NCI-H345 treated with DMSO at 0.1 percent for 48 hours (cell line): ENCODE measurements at regions not wholly inside any gene's neighbourhood (a gene's known extent, or its start where the extent isn't known, plus 50 kb on each side); places are given as distances from the start of the nearest gene placed in this dataset.

Experiments used
- DNase-seq: peaks from one replicate; lab custom pipeline; 2025; ENCODE audit not compliant: unreplicated experiment; lab: John Stamatoyannopoulos, UW

DNA sequence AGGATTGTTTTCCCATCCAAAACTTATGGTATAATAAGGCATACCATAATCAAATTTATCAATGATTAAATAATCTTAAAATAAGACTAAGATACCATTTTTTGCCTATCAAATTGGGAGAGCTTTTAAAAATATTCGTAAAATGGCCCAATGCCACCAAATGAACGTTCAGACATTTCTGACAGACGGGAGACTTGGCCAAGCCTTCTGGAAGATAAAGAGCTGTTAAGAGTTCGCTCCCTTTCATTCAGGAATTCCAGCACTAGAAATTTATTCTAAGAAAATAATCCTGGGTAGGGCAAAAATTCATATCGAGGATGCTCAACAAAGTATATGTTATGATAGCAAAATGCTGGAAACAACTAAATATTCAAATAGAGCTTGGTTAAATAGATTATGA is 85.6 kb upstream of the NEO1 start:
- no peak for DNase-seq

DNA sequence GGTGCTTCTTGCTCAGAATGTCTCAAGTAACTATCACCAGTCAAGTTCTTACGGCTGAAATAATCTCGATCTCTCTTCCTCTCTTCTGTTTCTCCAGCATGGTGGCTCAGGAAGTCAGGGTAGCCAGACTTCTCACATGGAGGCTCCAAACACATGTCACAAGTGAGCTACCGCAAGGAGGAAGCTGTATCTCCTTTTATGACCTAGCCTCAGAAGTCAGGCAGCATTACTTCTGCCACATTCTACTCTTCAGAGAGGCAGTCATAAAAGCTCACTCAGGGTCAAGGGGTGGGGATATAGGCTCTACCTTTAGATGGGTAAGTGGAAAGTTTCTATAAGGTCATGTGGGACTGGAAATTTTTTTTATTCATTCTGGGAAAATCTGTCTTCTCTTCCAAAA is 86.6 kb upstream of the NEO1 start:
- no peak for DNase-seq

DNA sequence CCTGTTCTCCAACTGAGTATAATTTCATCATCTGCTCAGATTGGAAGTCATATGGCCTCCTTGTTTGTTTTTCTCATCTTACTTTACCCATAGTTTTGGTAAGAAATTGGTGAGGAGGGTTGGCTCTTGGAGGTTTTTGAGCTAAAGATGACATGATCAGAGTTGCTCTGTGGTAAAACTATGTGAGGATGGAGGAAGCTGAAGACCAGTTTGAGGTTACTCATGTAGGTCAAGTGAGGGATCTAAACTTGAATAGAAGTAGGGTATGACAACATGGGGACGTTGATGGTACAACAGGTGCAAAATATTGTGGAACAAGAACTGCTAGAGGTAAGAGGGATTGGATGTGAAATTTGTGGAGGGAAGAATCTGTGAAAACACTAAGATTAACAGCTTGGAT is 87.7 kb upstream of the NEO1 start:
- no peak for DNase-seq

DNA sequence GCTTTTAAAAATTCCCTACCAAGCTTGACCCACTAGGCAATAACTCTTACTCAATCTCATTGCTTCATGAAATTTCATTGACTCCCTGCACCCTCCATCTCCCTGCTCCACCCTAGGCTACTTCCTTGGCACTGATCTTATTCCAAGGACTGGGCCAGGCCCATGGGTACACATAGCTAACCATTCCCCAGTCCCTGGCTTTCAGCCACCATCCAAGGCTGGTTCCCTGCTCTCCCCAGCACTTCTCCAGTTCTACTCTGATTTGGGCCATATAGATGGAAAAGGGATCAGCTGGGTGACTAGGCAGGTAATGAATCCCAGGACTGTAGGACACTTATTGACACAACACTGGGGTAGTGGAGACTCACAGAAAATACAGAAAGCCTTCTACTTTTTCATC is 88.1 kb upstream of the NEO1 start:
- no peak for DNase-seq

DNA sequence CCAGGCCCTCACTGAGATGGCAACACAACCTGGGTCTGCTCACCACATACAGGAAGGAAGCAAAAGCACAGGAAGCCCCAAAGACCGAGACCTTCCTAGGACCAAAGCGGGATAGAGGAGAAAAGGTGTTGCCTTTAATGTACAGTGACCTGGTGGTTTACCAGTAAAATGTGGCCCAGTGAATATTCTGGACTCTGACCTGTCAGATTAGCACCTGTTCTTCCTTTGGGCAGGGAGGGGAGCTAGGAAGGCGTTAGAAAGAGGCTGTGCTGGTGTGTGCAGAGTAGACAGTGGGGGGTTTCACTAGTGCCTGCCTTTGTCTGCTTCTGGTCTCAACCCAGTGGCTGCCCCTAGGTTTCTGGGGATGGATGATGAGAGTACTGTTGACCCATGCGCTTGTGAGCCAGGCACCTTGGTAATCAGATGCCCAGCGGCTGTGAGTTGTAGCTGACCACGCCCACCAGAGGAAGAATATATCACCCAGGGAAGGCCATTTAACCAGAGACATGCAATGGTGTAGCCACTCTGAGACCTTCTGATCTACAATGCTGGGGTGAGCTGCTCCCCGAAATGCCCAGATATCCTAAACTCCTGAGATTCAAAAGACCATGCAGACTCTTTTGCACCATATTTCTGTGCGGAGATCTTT is 90.1 kb upstream of the NEO1 start:
- DNase-seq, result no peak

DNA sequence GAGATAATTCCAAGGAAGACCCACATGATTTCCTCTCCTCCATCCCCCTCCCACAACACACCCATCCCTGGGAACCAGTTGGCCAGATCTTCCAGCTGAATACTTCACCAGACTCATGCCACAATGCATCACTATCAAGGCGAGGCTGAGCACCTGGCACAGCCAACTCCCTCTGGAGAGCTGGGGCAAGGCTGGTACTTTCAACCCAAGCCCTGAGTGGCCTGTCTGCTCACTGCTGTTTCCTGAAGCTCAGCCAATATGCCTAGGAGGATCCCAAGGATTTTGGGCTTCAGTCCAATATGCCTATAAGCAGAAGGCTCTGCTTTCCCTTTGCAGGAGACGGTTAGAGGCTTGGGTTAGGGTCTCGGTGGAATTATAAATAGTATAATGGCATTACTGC is 90.9 kb upstream of the NEO1 start:
- DNase-seq, result no peak

DNA sequence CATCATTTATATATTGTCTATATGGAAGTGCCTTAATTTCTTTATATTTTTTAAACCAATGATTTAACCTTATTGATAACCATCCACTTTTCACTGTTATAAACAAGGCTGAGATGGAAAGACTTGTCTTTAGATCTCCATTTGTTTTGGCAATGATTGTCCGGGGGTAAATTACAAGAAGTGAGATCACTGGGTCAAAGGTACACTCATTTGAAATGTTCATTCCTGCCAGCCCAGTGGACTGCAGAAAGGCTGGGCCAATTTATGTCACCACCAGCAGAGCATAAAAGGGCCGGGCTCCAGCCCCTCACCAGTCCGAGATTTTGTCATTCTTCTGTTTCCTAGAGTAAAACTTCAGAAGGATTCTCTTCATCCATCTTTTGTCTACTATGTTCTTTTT is 93.6 kb upstream of the NEO1 start:
- DNase-seq, result no peak

DNA sequence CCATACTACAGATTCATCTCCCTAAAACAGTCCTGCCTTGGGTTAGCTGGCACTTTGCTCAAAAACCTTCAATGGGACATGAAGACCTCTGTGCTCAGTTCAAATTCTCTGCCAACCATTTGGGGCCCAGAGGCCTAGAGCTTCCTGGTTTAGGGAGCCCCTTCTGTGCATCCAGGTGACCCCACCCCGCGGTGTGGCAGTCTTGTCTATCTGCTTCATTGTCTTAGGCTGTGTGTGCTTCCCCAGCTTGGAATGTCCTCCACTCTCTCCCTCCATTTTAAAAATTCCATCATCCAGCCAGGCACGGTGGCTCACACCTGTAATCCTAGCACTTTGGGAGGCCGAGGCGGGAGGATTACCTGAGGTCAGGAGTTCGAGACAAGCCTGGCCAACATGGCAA is 99.0 kb upstream of the NEO1 start:
- no peak for DNase-seq

DNA sequence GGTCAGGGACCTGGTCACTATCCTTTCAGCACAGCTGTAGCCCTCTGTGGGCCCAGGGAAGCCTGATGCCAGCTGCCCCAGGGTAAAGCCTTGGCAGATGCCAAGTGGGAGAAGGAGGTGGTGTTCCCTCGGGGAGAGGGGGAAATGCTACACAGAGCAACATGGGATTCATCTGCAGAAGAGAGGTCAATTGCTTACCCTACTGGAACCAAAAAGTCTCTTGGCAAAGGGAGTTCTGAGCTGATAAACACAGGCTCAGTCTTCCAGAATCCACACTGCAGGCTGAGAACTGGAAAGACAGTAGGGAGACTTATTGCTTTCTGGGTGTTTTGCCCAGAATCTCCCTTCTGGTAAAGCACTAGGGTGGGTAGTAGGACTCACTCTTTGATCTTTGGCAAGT is 100.1 kb upstream of the NEO1 start:
- no peak for DNase-seq

DNA sequence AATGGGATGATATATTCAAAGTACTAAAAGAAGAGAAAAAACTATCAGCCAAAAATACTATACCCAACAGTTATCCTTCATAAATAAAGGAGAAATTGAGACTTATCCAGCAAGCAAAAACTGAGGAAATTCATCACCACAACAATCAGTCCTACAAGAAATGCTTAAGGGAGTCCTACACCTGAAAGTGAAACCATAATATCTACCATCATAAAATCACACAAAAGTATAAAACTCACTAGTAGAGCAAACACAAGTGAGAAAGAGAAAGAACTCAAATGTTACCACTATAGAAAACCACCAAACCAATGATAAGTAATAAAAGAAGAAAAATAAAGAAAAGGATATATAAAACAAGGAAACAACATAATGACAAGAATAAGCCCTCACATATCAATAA is 103.6 kb upstream of the NEO1 start:
- no peak for DNase-seq

DNA sequence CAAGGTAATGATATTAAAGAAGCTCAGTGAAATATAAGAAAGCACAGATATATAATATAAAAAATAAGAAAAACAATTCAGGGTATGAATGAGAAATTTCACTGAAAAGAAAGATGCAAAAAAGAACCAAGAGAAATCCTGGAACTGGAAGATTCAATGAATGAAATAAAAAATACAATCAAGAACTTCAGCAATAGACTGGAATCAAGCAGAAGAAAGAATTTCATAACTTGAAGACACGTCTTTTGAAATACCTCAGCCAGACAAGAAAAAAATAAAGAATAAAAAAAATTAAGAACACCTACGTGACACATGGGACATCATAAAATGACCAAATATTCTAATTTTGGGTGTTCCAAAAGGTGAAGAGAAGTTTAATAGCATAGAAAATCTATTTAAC is 104.6 kb upstream of the NEO1 start:
- DNase-seq, result no peak

DNA sequence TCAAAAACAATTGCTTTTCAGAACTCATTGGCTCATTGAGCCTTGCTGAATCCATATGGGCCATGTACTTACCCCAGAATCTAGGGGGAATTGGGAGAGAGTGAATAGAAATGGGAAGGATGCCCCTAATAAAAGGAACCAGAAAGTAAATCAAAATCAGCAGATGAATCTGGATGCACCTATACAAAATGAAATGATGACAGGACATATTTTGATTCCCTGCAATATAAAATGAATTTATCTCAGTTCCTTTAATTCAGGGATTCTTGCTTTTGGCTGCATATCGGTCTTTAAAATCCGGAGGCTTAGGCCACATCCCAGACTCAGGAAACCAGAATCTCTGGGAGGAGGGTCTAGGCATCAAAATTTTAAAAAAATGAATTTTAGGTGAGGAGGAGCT is 107.7 kb upstream of the NEO1 start:
- no peak for DNase-seq

DNA sequence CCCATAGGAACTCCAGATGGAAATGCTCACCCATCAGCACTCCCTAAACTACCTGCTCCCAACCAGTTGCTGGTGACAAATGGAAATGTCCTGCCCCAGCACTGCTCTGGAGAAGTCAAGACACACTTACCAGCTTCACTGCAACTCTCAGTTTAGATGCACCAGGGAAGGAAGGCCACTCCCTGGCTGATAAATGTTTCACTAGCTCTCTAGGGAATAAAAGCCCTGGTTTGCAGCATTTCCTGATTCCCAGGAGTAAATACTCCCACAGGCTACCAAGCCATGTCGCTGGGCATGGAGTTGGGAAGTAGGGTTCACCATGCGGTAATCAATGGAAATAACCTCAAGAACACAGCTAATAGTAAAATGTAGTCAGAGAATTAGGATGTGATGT is 112.0 kb upstream of the NEO1 start:
- no peak for DNase-seq

DNA sequence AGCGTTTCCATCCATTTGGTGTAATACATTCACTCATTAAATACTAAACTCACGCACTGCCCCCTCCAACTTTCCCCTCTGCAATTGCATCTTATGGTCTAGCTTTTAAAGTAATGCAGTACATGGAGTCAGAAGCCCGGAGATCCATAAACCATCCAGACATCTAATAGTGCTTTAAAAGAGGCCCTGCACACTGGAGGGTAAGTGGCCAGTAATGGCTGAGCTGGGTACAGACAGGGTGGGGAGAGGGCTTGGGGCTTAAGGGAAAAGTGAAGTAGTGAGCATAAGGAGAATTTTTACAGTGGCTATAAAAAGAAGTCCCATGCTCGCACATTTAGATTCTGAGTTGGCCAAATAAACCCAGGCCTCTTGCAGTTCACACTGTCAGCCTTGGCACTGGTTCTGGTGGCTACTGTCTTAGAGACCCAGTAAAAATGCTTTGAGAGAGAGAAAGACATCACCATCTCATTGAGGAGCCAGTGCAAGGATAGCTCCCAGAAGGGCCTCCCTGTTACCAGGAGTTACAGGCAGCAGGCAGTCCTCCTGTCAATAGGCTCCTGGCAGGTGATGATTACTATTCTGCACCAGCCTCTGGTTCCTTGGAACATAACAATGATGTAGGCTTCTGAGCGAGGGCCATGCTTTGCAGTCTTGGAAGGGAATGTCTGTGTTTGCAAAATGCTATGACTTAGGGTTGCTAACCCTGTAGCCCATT is 112.6 kb upstream of the NEO1 start:
- no peak for DNase-seq

DNA sequence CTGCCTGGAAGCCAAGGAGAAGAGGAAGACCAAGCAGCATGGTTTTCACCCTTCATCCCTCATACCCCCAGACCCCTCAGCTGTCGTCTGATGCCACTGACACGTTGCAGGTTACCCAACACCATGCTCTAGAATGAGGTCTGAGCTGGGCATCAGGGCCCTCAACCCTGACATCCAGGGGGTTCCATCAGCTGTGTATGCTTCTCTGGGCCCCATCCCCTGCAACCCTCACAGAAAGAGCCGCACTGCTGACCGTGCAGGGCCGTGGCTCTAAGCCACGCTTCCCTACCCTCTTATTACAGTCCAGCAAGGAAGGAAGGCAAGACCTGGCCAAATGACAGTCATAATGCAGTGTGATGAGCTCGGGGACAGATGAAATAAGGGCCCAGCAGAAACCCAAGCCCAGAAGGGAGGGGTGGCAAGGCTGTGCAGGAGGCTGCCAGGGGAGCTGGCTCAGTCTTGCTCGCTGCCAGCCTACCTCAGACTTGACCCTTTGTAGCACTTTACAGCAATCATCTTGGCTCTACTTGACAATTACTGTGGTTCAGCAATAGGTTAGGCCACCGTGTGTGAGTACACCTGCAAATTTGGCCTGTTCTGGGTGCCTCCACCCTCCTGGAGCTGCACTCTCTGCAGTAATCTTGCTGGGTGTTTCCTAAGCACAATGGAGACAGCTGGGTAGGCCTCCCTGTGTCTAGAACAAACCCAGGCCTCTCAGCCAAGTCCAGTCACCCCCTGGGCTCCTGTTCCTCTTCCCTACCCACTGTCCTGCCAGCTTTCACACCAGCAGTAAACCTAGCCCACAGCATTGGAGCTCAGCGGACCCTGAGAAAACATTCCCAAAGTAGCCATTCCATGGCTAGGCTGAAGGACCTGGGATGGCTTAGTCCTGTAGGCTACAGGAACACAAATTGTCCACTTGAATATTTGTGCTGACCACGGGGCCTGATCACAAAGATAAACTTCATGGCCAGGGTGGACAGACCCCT is 115.3 kb upstream of the NEO1 start:
- DNase-seq, result no peak

DNA sequence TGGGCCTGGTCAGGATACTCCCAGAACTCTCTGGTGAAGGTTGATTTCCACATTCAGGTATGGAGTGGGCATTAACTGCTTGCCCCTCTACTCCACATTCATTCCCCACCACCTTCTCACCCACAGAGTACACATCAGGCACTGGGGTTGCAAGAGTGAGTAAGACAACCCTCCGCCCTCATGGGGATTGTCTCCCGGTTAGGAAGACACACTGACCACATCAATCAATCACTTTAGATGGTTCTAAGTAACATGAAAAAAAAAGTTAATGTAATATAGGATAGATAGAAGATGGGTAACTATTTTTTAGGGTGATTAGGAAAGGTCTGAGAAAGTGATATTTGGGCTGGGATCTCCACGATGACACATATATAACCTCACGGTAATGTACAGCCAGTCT is 116.0 kb upstream of the NEO1 start:
- DNase-seq, result no peak

DNA sequence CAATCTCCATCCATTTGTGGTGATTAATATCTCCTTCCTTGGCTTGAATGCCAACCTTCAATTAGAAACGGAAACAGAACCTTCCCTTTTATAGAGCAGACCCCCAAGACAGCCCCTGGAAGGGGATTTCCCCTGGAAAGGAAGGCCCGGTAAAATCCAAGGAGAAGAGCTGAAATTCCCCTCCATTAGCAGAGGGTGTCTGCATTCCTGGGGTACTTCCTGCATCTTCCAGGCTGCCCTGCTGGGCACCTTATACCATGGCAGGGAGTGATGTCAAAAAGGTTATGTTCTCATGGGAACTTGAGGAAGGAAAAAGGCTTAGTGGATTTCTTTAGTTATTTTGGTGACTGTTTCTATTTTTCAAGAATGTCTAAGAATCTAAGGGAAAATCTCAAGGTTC is 116.7 kb upstream of the NEO1 start:
- no peak for DNase-seq

DNA sequence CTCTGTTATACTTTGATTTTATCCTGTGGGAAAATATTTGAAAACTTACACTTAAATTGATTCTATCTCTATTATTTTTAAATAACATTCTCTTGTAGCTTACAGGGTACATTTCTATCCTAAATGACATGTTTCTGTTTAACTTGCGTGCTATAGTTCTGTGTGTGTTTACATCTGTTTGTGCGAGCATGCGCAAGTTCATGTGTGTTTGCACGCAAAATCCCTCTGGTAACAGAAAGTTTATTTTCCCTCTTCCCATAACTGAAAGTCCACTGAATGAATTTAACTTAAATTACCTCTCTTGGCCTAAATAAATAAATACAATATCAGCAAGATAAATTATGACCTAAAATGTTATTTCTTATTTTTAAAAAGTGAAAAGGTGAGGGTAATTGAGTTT is 117.3 kb upstream of the NEO1 start:
- no peak for DNase-seq

DNA sequence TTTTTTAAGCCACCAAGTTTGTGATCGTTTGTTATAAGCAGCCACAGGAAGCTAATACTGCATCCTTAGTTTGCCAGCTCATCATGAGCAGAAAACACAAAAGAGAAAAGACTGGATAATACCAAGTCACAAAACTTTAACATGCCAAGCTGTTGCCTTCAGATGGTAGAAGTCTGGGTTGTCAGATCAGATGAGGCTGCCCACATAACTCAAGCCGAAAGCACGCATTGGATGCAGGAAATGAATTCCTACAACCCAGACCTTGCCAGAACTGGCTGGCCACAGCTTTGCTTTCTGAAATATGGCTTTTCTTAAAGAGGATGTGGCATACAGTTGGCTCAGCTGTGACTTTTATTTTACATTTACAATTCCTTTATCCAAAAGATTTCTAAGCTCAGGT is 118.3 kb upstream of the NEO1 start:
- no peak for DNase-seq

DNA sequence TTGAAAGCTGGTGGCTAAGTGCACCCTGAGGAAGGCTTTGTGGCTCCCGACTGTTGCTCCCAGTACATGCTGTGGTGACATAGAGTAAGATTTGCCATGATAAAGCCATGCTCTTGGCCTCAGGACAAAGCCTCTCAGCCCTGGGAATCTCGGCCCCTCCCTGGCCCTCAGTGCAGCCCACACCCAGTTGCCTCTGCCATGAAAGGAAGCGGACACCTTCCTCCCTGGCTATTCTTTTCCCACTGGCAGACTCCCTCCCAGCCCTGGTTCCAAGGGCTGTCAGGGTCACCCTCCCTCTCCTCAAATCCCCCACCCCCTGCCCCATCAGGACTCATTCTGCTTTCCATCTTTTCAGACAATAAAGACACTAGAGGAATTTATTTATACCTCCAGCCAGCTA is 119.8 kb upstream of the NEO1 start:
- no peak for DNase-seq

DNA sequence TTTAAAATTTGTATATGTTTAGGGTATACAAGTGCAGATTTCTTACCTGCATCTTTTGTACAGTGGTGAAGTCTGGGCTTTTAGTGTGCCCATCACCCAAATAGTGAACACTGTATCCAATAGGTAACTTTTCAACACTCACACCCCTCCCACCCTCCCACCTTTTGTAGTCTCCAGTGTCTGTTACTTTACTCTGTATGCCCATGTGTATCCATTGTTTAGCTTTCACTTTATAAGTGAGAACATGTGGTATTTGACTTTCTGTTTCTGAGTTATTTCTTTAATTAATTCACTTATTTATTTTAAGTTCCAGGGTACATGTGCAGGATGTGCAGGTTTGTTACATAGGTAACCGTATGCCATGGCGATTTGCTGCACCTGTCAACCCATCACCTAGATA is 124.8 kb upstream of the NEO1 start:
- DNase-seq, result no peak

DNA sequence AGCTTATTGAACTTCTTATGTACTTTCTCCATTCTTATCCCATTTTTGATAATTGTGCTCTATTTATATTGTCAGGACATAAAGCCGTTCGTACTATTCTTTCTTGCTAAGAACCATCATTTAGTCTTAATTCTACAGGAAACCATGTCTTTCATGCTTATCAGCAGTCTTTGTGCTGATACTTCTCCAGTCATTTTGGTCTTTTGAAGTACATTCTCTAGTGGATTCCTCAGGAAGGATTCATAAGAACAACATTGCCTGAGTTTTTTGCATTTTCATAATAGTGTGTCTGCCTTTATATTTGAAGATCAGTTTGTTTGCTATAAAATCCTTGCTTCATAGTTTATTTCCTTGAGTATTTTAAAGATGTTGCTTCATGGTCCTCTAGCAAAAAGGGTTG is 126.6 kb upstream of the NEO1 start:
- no peak for DNase-seq
